ENCODE measurements at regions not wholly inside any gene's neighbourhood (a gene's known extent, or its start where the extent isn't known, plus 50 kb on each side); places are given as distances from the start of the nearest gene placed in this dataset.
A peak's percentile ranks its signal among the peaks of the same experiment; 100 is the strongest.

DNA sequence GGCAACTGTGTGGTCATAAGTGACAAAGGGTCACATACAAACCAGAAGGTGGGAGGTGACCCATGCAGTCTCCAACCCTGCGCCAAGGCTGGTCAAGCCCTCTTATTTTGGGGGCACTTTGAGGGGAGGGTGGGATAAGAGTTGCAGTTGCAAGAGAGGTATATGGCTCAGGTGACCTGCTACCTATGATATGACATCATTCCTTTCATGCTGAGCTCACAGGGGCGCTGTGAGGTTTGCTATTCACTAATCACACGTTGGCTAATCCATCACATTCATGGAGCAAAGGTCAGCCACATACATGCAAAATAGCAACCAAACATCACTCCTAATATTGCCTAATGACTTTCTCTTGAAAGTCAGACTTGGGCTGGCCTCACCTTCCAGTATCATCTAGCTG lies 72.0 kb upstream of the PAXBP1 start:
- H3K27me3 ChIP-seq (ENCODE audit: control insufficient read depth, insufficient read depth, low read length) = peaks cover 6% of the 10 kb centered on the region
- no peak overlapping the region for H3K4me2 ChIP-seq (ENCODE audit: extremely low read depth, insufficient read depth, low read length)
- no peaks in the 10 kb centered on the region for H3K79me2 ChIP-seq (ENCODE audit: control insufficient read depth, insufficient read depth, low read length)
- no peak overlapping the region for H3K27ac ChIP-seq (ENCODE audit: insufficient read depth, low read length)
- H3K36me3 ChIP-seq (ENCODE audit: control insufficient read depth, insufficient read depth, low read length) = no peaks in the 10 kb centered on the region
- H3K4me1 ChIP-seq (ENCODE audit: control insufficient read depth, extremely low read depth, insufficient read depth, low read length) = no peaks in the 10 kb centered on the region
- H2AFZ ChIP-seq (ENCODE audit: low read length) = no peak overlapping the region
- no peak for DNase-seq (ENCODE audit: low read depth in 2 of 2)
- no peaks in the 10 kb centered on the region for H4K20me1 ChIP-seq (ENCODE audit: control insufficient read depth, extremely low read depth, insufficient read depth, low read length)
- no peak overlapping the region for H3K4me3 ChIP-seq (replicated peaks in 1 of 4; ENCODE audit: control extremely low read depth in 1 of 4, insufficient read depth in 1 of 4, low read depth in 3 of 4, low read length in 4 of 4)
- TF ChIP-seq, protein P1, sequence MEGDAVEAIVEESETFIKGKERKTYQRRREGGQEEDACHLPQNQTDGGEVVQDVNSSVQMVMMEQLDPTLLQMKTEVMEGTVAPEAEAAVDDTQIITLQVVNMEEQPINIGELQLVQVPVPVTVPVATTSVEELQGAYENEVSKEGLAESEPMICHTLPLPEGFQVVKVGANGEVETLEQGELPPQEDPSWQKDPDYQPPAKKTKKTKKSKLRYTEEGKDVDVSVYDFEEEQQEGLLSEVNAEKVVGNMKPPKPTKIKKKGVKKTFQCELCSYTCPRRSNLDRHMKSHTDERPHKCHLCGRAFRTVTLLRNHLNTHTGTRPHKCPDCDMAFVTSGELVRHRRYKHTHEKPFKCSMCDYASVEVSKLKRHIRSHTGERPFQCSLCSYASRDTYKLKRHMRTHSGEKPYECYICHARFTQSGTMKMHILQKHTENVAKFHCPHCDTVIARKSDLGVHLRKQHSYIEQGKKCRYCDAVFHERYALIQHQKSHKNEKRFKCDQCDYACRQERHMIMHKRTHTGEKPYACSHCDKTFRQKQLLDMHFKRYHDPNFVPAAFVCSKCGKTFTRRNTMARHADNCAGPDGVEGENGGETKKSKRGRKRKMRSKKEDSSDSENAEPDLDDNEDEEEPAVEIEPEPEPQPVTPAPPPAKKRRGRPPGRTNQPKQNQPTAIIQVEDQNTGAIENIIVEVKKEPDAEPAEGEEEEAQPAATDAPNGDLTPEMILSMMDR (conservative IDR thresholded peaks at IDR 0.05 in 1 of 2, IDR thresholded peaks at IDR 0.05 in 1 of 2; ENCODE audit: low read depth in 1 of 2, low read length in 2 of 2) = no peak
- no peak for TF ChIP-seq EZH2 (IDR thresholded peaks at IDR 0.05; ENCODE audit: low read length, missing control alignments)
- no peaks in the 10 kb centered on the region for H3K9me3 ChIP-seq (ENCODE audit: control insufficient read depth, insufficient read depth, low read depth, low read length)
- no peak overlapping the region for H3K9ac ChIP-seq (ENCODE audit: insufficient read depth, low read length)

DNA sequence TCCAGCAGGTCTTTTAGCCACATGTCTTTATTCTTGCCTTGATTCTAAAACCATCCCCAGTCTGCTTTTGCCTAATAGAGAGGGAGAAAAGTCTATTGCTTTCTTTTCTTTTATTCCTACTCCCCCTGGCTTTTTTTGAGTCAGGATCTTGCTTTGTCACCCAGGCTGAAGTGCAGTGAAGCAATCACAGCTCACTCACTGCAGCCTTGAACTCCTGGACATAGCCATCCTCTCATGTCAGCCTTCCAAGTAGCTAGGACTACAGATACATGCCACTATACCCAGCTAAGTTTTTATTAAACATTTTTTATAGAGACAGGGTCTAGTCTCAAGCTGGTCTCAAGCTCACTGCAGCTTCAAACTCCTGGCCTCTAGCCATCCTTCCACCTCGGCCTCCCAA lies 72.5 kb upstream of the PAXBP1 start:
- H3K79me2 ChIP-seq (ENCODE audit: control insufficient read depth, insufficient read depth, low read length) = no peaks in the 10 kb centered on the region
- H3K4me3 ChIP-seq (replicated peaks in 1 of 4; ENCODE audit: control extremely low read depth in 1 of 4, insufficient read depth in 1 of 4, low read depth in 3 of 4, low read length in 4 of 4) = no peak overlapping the region
- H4K20me1 ChIP-seq (ENCODE audit: control insufficient read depth, extremely low read depth, insufficient read depth, low read length) = no peaks in the 10 kb centered on the region
- H3K27ac ChIP-seq (ENCODE audit: insufficient read depth, low read length) = no peak overlapping the region
- DNase-seq (ENCODE audit: low read depth in 2 of 2) = no peak
- TF ChIP-seq, protein P1 (conservative IDR thresholded peaks at IDR 0.05 in 1 of 2, IDR thresholded peaks at IDR 0.05 in 1 of 2; ENCODE audit: low read depth in 1 of 2, low read length in 2 of 2) = no peak
- TF ChIP-seq EZH2 (IDR thresholded peaks at IDR 0.05; ENCODE audit: low read length, missing control alignments) = no peak
- no peak overlapping the region for H3K4me2 ChIP-seq (ENCODE audit: extremely low read depth, insufficient read depth, low read length)
- no peak overlapping the region for H3K9ac ChIP-seq (ENCODE audit: insufficient read depth, low read length)
- peaks cover 6% of the 10 kb centered on the region for H3K27me3 ChIP-seq (ENCODE audit: control insufficient read depth, insufficient read depth, low read length)
- H2AFZ ChIP-seq (ENCODE audit: low read length) = no peak overlapping the region
- H3K4me1 ChIP-seq (ENCODE audit: control insufficient read depth, extremely low read depth, insufficient read depth, low read length) = no peaks in the 10 kb centered on the region
- H3K36me3 ChIP-seq (ENCODE audit: control insufficient read depth, insufficient read depth, low read length) = no peaks in the 10 kb centered on the region
- no peaks in the 10 kb centered on the region for H3K9me3 ChIP-seq (ENCODE audit: control insufficient read depth, insufficient read depth, low read depth, low read length)

DNA sequence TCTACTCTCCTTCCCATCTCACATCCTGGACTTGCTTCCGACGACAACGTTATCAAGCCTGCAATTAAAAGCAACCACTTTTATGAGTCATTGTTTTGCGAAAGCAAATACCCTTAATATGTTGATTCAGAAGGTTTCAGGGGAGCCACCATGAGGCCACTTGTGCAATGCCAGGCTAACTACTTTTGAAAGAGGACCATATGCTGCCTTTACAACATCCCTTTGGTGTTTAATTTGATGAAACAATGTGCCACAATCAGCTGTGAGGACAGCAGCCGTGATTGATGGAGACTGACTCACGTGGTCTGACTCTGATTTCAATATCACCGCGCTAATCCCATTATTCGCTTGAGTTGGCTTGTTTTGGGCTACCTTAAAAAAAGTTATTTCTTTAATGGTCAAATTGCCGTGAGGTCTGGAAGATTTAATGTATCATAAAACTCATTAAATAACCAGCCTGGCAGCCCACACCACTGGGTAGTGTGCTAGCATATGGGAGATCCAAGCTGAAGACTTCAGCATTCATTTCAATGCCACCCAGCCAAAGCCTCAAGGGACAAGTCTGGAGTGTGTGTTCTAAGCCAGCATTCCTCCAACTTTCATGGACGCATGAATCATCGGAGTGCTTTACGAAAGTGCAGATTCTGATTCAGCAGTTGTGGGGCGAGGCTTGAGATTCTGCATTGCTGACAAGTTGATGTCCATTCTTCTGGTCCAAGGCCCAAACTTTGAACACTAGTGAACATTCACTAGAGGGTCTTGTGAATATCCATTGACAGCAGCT lies 73.3 kb upstream of the PAXBP1 start:
- Histone ChIP-seq H4K20me1 (ENCODE audit: control insufficient read depth, extremely low read depth, insufficient read depth, low read length) (no peaks in the 10 kb centered on the region), H3K4me3 (replicated peaks in 1 of 4; ENCODE audit: control extremely low read depth in 1 of 4, insufficient read depth in 1 of 4, low read depth in 3 of 4, low read length in 4 of 4) (no peak overlapping the region), H3K9me3 (ENCODE audit: control insufficient read depth, insufficient read depth, low read depth, low read length) (no peaks in the 10 kb centered on the region), H3K79me2 (ENCODE audit: control insufficient read depth, insufficient read depth, low read length) (no peaks in the 10 kb centered on the region), H3K4me2 (ENCODE audit: extremely low read depth, insufficient read depth, low read length) (no peak overlapping the region), H3K27ac (ENCODE audit: insufficient read depth, low read length) (no peak overlapping the region), H2AFZ (ENCODE audit: low read length) (no peak overlapping the region), H3K36me3 (ENCODE audit: control insufficient read depth, insufficient read depth, low read length) (no peaks in the 10 kb centered on the region), H3K27me3 (ENCODE audit: control insufficient read depth, insufficient read depth, low read length) (peaks cover 3% of the 10 kb centered on the region), H3K9ac (ENCODE audit: insufficient read depth, low read length) (no peak overlapping the region), H3K4me1 (ENCODE audit: control insufficient read depth, extremely low read depth, insufficient read depth, low read length) (no peaks in the 10 kb centered on the region)
- peak; percentile 48 to 71 for DNase-seq (ENCODE audit: low read depth in 2 of 2)
- TF ChIP-seq, protein P1 (conservative IDR thresholded peaks at IDR 0.05 in 1 of 2, IDR thresholded peaks at IDR 0.05 in 1 of 2; ENCODE audit: low read depth in 1 of 2, low read length in 2 of 2) = no peak
- no peak for TF ChIP-seq EZH2 (IDR thresholded peaks at IDR 0.05; ENCODE audit: low read length, missing control alignments)
